RWPE2 (cell line): ENCODE measurements at regions not wholly inside any gene's neighbourhood (a gene's known extent, or its start where the extent isn't known, plus 50 kb on each side); places are given as distances from the start of the nearest gene placed in this dataset.
A peak's percentile ranks its signal among the peaks of the same experiment; 100 is the strongest.

Experiments used
- ATAC-seq: fragments of 200-7000 bp; cut with Tn5 transposase; 3 replicates; pipeline ENCODE4 v1.9.1; 2021; ENCODE audit warnings: low read depth
- DNase-seq: peaks from one replicate; pipeline ENCODE4 v3.0.0-alpha.2; 2020; ENCODE audit warnings: low spot score
- H3K27ac ChIP-seq: fragments of 450-650 bp; 2 replicates; pipeline ENCODE4 v1.5.1; 2017; ENCODE audit warnings: mild to moderate bottlenecking; ENCODE audit not compliant: poor library complexity, severe bottlenecking
- H3K27me3 ChIP-seq: fragments of 250-450 bp; sonication (Bioruptor Pico); 2 replicates; pipeline ENCODE4 v1.5.1; 2021; ENCODE audit warnings: mild to moderate bottlenecking, moderate library complexity; ENCODE audit not compliant: insufficient read depth, poor library complexity, severe bottlenecking
- H3K36me3 ChIP-seq: fragments of 250-450 bp; sonication (Bioruptor Pico); 2 replicates; pipeline ENCODE4 v1.5.1; 2020; ENCODE audit warnings: low read depth, mild to moderate bottlenecking, moderate library complexity
- H3K4me1 ChIP-seq: fragments of 250-450 bp; sonication (Bioruptor Pico); 2 replicates; pipeline ENCODE4 v1.5.1; 2021; ENCODE audit warnings: mild to moderate bottlenecking, moderate library complexity; ENCODE audit not compliant: insufficient read depth, poor library complexity, severe bottlenecking
- H3K4me3 ChIP-seq: fragments of 250-450 bp; sonication (Bioruptor Pico); 2 replicates; pipeline ENCODE4 v1.5.1; 2021; ENCODE audit warnings: mild to moderate bottlenecking, moderate library complexity; ENCODE audit not compliant: severe bottlenecking
- H3K9me3 ChIP-seq: fragments of 250-450 bp; sonication (Bioruptor Pico); 2 replicates; pipeline ENCODE4 v1.5.1; 2021; ENCODE audit warnings: mild to moderate bottlenecking, moderate library complexity; ENCODE audit not compliant: severe bottlenecking
- TF ChIP-seq, protein P1 (sequence below): fragments of 450-650 bp; IDR thresholded peaks from one replicate; pipeline ENCODE4 v1.5.1; 2017; ENCODE audit warnings: mild to moderate bottlenecking, moderate library complexity; ENCODE audit not compliant: poor library complexity, severe bottlenecking

DNA sequence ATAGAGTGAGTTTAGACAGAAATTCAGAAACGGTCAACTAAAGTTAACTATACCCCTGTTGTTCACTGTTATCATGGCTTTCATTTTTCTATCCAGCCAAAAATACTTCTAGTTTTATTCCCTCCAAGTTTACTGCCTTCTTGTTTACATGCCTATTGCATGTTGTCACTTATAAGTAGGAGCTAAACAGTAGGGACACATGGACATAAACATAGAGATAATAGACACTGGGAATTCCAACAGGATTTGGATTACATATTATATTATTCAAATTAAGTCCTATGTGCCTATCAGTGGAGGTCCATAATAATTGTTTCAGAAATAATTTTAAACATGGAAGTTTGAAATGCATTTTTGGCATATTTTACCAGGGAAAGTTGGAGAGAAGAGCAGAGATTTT lies 269.1 kb upstream of the ZNF717 start:
- H3K27ac ChIP-seq, result no peak overlapping the region
- H3K4me1 ChIP-seq, result peaks cover 19% of the 10 kb centered on the region
- ATAC-seq (no peak), DNase-seq (no peak)
- no peak overlapping the region for H3K4me3 ChIP-seq
- TF ChIP-seq, protein P1, sequence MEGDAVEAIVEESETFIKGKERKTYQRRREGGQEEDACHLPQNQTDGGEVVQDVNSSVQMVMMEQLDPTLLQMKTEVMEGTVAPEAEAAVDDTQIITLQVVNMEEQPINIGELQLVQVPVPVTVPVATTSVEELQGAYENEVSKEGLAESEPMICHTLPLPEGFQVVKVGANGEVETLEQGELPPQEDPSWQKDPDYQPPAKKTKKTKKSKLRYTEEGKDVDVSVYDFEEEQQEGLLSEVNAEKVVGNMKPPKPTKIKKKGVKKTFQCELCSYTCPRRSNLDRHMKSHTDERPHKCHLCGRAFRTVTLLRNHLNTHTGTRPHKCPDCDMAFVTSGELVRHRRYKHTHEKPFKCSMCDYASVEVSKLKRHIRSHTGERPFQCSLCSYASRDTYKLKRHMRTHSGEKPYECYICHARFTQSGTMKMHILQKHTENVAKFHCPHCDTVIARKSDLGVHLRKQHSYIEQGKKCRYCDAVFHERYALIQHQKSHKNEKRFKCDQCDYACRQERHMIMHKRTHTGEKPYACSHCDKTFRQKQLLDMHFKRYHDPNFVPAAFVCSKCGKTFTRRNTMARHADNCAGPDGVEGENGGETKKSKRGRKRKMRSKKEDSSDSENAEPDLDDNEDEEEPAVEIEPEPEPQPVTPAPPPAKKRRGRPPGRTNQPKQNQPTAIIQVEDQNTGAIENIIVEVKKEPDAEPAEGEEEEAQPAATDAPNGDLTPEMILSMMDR, result no peak
- no peaks in the 10 kb centered on the region for H3K9me3 ChIP-seq
- H3K27me3 ChIP-seq, result no peaks in the 10 kb centered on the region
- H3K36me3 ChIP-seq, result no peaks in the 10 kb centered on the region

DNA sequence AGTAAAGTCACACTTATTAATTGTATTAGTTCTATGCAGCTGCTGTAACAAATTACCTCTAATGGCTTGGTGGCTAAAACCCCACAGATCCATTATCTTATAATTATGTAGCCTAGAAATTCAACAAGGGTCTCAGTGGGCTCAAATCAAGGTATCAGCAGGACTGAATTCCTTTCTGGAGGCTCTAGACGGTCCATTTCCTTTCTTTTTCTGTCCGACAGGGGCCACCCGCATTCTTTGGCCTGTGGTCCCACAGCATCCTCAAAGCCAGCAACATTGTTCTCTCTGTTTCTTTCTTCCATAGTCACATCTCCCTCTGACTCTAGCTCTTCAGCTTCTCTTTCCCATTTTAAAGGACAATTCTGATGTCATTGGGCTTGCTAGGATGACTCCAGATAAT lies 276.3 kb upstream of the ZNF717 start:
- Histone ChIP-seq H3K36me3 (no peaks in the 10 kb centered on the region), H3K27ac (no peak overlapping the region), H3K27me3 (no peaks in the 10 kb centered on the region), H3K4me3 (no peak overlapping the region), H3K4me1 (peaks cover 24% of the 10 kb centered on the region), H3K9me3 (no peaks in the 10 kb centered on the region)
- TF ChIP-seq, protein P1, result no peak
- no peak for DNase-seq
- no peak for ATAC-seq

DNA sequence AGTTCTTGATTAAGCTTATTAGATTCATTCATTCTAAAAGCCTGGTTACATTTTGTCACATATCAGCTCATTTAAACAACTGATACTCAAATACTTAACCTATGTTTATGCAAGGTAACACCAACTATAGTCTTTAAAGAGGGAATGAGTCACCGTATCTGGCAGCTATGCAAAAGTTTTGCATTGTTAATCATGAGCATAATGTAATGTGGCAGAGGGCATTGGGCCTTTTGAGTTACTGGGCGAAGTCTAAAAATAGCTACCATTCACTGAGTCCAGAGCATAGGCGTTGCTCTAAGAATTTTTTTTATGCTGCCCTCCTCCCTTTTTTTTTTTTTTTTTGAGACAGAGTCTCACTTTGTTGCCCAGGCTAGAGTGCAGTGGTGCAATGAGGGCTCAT lies 277.7 kb upstream of the ZNF717 start:
- Histone ChIP-seq H3K36me3 (no peaks in the 10 kb centered on the region), H3K27me3 (no peaks in the 10 kb centered on the region), H3K4me1 (peaks cover 26% of the 10 kb centered on the region), H3K27ac (no peak overlapping the region), H3K9me3 (no peaks in the 10 kb centered on the region), H3K4me3 (no peak overlapping the region)
- peak; percentile 59 for DNase-seq
- TF ChIP-seq, protein P1, result no peak
- ATAC-seq, result peak; percentile 97

DNA sequence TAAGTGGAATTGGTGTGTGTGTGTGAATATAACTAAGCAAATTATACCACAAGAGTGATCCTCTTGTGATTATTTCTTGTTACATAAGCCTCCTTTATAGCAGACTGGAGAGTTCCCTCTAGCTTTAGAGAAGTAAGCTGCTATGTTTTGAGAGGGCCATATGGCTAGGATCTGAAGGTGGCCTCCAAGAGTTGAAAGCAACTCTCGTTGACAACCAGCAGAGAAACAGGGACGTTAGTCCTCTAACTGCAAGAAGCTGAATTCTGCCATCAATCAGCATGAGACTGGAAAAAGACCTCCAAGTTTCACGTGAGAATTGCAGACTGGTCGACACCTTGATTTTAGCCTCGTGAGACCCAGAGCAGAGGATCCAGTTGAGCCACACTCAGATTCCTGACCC lies 278.5 kb upstream of the ZNF717 start:
- H3K27ac ChIP-seq, result no peak overlapping the region
- ATAC-seq (no peak), DNase-seq (no peak)
- H3K27me3 ChIP-seq, result no peaks in the 10 kb centered on the region
- H3K36me3 ChIP-seq, result no peaks in the 10 kb centered on the region
- H3K4me3 ChIP-seq, result no peak overlapping the region
- TF ChIP-seq, protein P1, result no peak
- peaks cover 26% of the 10 kb centered on the region for H3K4me1 ChIP-seq
- H3K9me3 ChIP-seq, result no peaks in the 10 kb centered on the region

DNA sequence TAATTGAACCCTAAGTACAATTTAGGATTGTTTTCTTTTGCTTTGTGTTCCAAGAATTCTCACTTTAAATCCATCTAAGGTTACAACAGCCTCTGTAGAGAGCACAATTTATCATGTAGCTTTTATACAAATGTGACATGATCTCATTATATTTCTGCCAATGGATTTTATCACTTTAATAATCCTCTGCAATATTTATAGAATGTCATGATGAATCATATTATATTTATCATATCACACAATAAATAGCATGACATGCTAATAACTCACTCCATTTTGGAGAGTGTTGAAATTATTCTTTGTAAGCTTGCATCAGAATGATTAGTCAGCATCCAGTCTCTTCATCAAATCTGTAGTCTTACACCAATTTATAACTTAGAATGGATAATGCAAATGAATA lies 280.6 kb upstream of the ZNF717 start:
- Histone ChIP-seq H3K9me3 (no peaks in the 10 kb centered on the region), H3K27ac (no peak overlapping the region), H3K27me3 (no peaks in the 10 kb centered on the region), H3K4me3 (no peak overlapping the region), H3K4me1 (peaks cover 26% of the 10 kb centered on the region), H3K36me3 (no peaks in the 10 kb centered on the region)
- ATAC-seq (peak; percentile 60), DNase-seq (no peak)
- TF ChIP-seq, protein P1, result no peak
